Kasumi-1 (cell line): ENCODE measurements at regions not wholly inside any gene's neighbourhood (a gene's known extent, or its start where the extent isn't known, plus 50 kb on each side); places are given as distances from the start of the nearest gene placed in this dataset.
"Not testable (repeated sequence)": the region's sequence is repeated elsewhere in the genome, so short reads cannot be mapped to it uniquely, and the experiment has no call there.

ENCODE experiments used
- DNase-seq, 2 experiments: peaks; one replicate each; lab custom pipeline; 2025; lab: John Stamatoyannopoulos, UW

DNA sequence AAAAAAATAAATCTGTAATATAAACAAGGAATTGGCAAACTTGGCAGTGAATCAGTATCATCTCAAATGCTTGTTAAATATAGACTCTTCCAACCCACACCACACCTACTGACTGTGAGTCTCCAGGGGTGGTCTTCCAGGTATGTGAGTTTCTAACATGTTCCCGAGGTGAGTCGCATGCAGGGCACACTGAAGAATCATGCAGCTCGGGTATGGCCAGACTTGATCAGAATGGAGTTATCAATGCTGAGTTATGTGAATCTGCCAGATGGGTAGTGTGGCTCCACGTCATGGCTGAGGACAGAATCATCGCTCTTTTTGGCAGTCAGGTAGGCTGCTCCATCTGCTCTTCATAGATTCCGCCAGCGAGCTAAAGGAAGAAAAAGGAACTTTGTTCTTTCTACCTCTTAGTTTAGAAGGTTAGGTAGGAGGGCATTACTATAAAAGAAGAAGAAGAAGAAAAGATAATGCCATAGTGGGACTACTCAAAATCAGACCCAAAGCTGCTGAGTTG, 1279.7 kb upstream of the ZEB2 start:
- DNase-seq = no peak

DNA sequence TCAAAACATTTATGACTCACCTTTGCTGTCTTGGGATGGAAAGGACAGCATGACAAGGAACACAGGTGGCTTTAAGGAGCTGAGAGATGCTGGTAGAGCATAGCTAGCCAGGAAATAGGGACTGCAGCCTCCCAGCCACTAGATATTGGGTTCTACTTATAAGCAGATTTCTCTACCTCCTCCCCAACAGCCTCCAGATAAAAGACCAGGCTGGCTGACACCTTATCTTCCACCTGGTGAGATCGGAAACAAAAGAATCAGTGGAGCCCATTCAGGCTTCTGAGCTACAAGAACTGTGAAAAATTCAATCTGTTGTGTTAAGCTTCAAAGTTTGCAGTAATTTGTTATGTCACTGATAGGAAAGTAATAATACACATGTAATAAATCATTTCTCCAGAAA, 1278.5 kb upstream of the ZEB2 start:
- no peak for DNase-seq

DNA sequence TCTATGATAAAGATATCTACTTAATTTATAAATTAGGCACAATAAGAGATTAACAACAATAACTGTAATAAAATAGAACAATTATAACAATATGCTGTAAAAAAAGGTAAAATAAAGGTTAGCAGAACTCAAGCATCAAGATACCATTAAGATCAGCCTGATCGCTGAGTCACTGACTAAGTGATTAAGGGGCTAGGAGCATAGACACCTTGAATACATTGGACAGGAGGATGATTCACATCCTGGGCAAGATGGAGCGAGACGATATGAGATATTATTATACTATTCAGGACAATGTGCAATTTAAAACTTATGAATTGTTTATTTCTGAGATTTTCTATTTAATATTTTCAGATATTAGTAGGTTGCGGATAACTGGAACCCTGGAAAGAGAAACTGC, 1277.8 kb upstream of the ZEB2 start:
- no peak for DNase-seq

DNA sequence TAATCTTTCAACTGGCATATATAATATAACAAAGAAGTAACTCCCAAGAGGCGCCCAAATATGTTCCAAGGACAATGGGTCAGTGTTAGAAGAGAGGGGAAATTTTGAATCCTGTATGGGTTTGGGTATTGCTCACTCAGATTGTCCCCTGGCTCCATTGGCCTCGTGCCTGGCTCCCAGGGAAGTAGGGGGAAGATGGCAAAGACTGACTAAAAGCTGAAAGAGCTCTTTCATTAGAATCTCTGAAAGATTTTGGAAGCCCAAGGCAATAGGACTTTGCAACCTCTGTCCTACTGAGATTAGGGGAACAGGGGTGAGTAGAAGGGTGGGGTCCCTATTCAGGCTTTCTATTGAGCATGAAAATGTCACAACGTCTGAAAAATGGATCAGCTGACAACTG, 1272.8 kb upstream of the ZEB2 start:
- DNase-seq = no peak

DNA sequence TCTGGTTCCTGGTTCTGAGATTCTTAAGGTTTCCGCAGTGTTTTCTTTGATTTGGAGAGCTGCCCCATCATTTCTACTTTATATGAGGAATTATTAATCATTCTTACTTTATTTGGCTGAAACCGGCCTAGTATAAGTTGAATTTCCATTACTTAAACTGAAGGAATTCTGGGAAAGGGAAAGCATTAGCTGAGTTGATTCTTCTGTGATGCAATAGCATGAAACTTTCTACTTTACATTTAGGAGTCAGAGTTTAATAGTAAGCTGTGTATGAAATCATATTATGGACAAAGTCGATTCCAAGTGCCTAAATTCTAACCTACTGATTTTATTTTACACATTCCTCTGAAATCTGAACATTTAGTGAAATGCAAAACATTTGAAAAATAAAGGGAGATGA, 1269.7 kb upstream of the ZEB2 start:
- no peak for DNase-seq

DNA sequence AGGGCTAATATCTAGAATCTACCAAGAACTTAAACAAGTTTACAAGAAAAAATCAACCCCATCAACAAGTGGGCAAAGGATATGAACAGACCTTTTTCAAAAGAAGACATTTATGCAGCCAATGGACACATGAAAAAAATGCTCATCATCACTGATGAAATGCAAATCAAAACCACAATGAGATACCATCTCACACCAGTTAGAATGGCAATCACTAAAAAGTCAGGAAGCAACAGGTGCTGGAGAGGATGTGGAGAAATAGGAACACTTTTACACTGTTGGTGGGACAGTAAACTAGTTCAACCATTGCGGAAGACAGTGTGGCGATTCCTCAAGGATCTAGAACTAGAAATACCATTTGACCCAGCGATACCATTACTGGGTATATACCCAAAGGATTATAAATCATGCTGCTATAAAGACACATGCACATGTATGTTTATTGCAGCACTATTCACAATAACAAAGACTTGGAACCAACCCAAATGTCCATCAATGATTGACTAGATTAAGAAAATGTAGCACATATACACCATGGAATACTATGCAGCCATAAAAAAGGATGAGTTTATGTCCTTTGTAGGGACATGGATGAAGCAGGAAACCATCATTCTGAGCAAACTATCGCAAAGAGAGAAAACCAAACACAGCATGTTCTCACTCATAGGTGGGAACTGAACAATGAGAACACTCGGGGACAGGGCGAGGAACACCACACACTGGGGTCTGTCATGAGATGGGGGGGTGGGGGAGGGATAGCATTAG, 1267.9 kb upstream of the ZEB2 start:
- not testable (repeated sequence) for DNase-seq

DNA sequence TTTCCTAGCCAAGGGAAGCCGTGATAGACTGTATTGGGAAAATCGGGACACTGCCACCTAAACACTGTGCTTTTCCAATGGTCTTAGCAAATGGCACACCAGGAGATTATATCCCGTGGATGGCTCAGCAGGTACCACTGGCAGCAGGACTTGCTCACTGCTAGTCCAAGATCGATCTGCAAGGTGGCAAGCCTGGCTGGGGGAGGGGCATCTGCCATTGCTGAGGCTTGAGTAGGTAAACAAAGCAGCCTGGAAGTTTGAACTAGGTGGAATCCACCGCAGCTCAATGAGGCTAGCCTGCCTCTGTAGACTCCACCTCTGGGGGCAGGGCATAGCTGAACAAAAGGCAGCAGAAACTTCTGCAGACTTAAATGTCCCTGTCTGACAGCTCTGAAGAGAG, 1262.7 kb upstream of the ZEB2 start:
- not testable (repeated sequence) for DNase-seq

DNA sequence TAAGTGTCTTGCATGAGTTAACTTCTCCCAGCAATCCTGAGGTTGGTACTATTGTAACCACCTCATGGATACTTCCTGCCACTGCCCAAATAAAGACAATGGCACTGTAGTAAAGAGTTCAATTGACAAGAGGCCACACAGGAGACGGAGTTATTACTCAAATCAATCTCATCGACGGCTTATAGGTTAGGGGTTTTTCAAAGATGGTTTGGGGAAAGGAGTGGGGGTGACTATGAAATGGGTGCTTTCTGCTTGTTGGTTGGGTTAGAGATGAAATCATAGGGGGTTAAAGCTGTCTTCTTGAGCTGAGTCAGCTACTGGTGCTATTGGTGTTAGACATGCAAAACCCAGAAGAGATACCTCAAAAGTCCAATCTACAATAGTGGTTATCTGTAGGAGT, 1258.0 kb upstream of the ZEB2 start:
- DNase-seq = no peak

DNA sequence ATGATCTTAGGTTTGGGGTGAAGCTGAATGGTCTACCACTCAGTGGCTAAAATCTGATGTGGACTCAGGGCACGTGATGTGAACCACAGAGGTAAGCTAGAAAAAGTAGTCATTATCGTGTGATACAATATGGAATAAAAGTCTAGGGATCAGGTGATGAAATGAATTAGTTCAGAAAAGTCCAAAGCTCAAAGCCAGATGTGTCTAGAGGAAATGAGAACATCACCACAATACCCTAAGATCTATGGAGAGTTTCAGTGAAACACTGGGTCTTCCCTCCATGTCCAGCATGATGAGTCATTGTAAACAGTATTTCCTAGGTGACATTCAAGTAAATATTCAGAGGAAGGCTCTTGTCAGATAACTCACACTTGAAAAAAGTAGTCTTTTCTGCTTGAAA, 1257.4 kb upstream of the ZEB2 start:
- DNase-seq = no peak

DNA sequence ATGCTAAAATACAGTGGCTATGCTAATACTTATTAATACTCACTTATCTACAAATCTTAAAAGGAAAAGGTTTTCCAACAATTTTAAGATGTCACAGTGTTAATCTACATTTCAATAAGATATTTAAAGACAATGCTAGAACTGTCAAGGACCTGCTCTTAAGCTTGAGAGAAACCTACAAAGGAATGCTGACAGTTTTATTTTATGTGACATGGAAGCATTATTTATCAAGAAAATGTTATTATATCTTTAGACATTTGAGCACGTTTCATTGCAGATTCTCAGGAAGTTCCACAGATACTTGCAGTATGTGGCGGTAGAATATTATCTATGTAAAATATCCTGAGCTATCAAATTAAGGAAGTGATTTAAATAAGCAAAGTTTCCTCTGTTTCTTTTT, 1255.7 kb upstream of the ZEB2 start:
- DNase-seq = no peak

DNA sequence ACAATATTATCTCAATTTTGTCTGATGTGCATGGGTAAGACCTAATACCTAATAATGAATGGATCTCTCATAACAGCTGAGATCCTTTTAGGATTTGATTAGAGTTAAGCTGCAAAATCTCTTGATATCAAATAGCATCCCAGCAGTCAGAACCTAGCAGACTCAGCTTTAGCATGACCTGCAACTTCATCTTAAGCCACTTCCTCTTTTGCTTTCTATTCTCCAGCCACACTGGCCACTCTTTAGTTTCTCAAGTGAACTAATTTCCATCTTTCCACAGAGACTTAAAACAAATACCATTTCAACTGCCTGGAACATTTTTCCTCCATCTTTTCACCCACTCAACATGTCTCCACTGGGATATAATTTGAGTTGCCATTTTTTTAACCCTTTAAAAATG, 1251.6 kb upstream of the ZEB2 start:
- peak; percentile 47 to 58 for DNase-seq

DNA sequence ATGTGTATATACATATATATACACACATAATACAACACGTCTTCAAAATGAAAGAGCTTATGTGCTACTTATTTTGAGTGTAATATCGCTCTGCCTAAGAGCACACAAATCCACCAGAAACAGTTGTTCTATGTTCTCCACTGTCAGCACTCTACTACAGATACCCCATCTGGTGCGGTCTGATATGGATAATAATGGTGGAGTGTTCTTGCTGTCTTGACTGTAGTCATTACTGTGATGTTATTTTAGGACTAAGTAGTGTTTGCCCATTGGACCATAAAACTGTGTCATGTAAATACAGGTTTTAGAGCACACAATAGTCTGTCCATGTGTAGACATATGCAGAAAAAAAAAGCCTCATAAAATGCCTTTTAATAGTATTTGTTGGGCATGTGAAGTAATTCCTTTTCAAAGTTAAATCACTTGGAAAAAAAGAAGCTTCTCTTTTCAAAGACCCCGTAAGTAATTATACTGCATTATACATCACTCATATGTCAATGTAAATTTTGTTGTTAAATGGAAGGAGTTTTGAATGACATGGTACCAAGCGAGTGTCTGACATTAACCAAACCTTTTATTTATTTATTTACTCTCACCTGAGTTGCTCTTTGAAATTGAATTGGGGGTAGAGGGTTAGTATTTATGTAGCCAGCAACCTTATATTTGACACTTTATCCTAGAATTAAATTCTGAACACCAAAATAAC, 1249.2 kb upstream of the ZEB2 start:
- DNase-seq = no peak

DNA sequence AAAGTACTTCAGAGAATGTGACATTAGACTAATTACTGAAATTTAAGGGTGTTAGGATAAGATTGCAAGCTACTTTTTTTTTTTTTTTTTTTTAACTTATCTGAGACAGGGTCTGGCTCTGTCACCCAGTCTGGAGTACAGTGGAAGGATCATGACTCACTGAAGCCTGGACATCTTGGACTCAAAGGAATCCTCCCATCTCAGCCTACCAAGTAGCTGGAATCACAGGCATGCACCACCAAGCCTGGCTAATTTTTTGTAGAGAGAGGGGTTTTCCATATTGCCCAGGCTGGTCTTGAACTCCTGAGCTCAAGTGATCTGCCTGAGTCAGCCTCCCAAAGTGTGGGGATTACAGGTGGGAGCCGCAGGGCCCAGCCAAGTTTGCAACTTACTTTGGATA, 1246.0 kb upstream of the ZEB2 start:
- no peak for DNase-seq

DNA sequence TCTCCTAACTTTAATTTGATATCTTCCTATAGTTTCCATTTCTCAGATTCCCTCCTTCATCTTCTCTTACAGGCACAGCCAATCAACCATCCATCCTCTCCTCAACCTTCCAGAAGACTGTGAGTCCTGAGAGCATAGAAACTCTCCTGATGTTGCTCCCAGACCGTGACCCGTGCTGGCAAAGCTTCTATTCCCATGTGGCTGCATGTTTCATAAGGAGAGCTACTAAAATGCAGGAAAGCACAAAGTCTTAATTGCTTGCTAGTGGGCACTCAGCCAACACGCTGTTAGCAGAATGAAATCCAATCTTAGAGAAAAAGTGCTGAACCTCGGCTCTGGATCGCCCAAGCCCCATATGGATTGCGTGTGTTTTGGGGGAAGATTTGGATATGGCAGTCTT, 1244.7 kb upstream of the ZEB2 start:
- DNase-seq = no peak

DNA sequence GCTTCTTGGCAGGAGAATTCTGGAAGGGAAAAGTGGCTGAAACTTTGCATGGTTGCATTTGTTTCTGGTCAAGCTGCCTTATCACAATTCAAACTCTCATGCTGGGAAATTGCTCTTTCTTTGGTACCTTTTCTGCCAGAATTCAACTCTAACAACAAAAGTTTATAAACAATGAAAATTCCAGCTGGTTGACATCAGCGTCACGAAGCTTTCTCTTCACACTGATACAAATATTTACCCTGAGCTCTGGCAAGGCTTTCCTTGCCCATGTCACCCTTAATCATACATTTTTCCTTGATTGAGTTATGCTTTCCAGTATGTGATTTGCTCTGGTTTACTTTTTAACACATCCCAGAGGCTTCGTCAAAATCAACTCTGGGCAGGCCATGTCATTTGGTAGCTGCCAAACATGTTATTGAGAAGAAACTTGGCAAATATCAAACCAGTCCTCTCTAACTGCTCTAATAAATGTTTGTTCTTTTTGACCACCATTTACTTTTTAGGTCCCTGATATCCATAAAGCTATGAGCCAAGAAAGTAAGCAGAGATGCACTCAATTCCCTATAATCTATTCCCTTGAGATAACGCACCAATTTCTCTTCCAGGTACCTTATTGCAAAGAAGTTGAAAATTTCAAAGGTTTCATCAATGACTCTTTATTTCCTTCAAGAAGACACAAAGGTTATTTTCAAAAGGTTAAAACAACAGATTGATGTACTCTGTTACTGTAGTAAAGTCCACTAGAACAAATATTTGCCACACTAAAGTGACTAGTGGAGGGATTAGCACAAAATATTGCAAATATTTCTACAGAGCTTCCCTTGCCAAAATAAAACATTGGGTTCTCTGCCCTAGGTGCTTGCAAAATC, 1241.1 kb upstream of the ZEB2 start:
- DNase-seq = no peak

DNA sequence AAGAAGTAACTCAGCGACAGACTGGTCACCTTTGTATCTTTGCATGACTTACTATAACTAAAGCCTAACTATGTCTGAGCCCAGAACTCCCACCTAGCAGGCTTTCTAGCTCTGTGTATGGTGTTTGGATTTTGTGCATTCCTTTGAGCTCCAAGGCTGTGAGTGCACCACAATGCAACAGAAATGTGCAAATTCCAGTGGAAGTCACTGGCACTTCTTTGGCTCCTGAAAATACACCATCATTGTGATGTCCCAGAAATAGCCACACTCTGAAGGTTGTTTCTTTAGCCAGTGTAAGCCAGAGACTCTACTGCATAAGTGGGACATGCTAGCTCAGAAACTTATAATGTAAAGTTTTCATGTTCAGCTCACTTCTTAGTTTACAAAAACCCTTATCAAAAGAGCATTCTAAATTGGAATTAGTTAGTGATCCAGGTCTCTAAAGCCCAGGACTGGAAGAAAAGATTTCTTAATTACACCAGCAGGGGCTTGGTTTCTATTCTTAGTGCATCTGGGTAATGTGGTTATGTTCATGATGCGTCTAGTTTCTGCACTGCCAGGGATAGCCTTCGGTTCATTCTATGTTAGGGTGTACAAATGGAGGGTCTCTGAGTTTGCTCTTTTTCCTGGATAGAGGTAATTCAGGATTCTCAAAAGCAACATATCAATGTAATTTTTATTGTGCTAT, 1239.5 kb upstream of the ZEB2 start:
- no peak for DNase-seq

DNA sequence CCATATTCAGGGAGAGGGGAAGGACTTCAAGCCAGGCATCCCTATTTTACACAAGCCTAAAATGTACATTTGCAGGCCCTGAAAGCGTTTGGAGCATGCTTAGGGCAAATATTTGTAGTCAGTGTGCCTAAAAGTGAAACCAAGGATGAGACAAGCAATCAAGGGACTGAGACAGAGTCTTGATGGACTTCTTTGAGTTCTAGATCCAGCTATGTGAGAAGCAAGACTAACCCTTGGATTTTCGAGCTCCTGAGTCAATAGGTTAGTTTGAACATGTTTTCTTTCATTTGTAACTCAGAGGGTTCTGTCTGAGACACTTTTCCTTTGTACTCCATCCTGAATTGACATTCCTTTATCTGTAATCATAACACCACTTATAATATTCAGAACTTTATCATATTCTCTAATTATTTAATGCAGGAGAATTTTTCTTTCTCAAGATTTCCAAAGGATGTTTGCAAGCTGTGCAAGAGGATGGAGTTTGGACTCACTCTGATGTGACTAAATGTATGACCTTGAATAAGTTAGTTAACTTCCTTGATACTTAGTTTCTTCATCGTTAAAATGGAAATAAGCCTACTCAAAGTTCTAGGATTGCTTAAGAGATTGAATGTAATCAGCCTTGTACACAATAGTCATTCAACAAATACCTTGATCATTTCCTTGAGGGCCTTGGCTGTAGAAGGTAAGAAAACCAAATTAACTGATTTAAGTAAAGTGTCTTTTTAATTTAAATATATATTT, 1237.8 kb upstream of the ZEB2 start:
- no peak for DNase-seq

DNA sequence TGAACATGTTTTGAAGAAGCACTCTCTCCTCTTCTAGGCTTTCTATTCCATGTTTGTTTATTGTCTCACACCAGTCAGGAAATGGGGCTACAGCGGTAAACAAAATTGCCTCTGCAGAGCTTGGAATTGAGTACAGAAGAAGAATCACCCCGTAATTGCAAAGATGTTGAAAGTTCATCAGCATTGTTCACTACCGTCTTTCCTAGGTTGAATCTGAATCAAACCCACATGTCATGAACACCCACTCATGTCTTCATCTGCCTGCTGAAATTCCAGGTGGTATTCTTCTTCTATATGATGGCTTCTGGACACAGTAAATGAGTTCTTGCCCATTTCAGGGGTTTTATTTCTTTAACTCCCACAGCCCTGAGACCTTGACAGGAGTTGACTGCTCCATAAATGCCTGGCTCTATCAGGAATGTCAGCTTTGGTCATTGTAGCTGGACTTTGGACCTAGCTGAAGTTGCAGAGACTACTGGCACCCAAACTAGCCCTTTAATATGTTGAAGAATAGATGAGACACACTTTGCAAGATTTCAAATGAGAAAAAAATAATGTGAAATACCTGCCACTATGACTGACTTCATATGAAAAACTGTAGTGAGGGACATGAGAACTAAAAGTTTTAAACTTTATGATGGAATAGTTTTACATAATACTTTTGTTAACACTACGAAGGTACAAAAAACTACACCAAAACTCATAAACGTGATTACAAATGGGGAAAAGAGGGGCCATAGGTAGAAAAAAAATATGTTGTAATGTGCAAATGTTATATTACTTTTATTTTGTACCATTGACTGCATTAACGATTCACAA, 1235.3 kb upstream of the ZEB2 start:
- no peak for DNase-seq

DNA sequence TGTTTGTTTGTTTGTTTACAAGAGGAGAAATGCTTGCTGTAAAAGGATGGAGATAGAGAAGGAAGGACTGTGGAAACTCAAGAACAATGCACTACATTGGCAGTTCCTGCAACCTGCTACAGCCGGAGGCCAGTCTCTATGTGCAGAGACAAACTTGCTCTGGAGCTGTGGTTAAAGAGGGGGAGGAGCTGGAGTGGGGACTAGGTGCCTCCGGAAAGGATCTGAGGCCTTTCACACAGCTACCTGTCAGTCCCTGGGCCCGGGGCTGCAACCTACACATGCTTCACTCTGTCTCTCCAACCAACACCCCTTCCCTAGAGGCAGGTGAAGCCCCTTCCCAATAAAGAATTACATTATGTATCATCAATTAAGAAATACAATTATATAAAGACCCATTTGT, 1234.0 kb upstream of the ZEB2 start:
- DNase-seq = peak; percentile 53 to 60

DNA sequence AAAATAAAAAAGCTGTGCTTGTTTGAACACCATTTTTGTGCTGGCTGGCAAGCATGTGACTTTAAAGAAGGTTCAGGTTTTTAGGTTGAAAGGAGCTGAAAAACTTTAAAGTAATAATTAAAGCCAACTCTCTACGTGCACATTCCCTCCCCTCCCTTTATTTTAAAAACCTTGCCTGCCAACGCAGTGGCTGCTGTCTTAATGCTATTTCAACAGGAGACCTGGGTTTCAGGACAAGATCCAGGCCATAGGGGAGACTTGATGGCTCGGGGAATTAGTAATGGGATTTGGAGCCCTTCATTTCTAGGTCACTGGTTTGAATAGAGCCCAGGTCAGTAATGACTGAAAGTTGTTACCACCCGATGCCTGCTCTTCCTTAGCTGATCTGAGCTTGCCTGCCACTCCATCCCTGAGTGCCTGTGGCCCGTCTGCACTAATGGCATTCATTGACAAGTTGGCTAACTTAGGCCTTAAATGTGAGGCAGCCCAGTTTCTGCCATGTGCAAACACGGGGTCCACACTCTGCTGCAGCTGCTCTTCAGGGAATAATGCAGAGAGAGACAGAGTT, 1233.2 kb upstream of the ZEB2 start:
- DNase-seq = no peak
